Activated T-cell treated with anti-CD3 and anti-CD28 coated beads for 24 hours (primary cell): ENCODE measurements at regions not wholly inside any gene's neighbourhood (a gene's known extent, or its start where the extent isn't known, plus 50 kb on each side); places are given as distances from the start of the nearest gene placed in this dataset.
"Not testable (repeated sequence)": the region's sequence is repeated elsewhere in the genome, so short reads cannot be mapped to it uniquely, and the experiment has no call there.

Source experiments
- DNase-seq: peaks from one replicate; pipeline ENCODE4 v3.0.0-alpha.2; 2020; ENCODE audit warnings: low read depth

DNA sequence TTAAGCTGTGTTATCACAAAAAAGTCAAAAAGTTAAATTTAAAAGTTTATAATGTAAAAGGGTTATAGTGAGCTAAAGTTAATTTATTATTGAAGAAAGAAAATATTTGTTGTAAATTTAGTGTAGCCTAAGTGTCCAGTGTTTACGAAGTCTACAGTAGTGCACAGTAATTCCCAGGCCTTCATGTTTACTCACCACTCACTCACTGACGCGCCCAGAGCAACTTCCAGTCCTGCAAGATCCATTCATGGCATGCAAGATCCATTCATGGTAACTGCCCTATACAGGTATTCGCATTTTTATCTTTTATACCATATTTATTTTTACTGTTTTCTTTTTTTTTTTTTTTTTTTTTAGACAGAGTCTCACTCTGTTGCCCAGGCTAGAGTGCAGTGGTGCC is 69.5 kb downstream of the TPRA1 start:
- DNase-seq = no peak

GRCh38 chr3:127518456-127519081 is 72.0 kb downstream of the TPRA1 start:
- DNase-seq = no peak

GRCh38 chr3:127512256-127512655 is 78.3 kb downstream of the TPRA1 start:
- no peak for DNase-seq

- no peak for DNase-seq
Measured at GRCh38 chr3:127501177-127501576, 89.4 kb downstream of the TPRA1 start.

DNA sequence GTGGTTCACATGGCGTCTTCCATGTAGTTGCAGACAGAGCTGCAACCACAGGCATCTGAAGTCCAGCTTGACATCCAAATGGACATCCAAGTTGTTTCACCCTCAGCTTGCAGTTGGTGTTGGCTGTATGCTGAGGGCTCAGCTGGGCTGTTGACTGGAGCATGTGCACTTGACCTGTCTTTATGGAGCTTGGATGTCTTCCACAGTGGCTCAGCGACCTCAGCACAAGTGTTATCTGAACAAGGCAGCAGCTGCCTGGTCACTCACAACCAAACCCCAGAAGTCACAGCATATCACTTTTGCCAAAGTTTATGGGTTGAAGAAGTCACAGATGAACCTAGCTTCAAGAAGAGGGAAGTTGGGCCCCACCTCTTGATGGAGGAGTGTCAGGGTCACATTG is 92.9 kb downstream of the TPRA1 start:
- no peak for DNase-seq

DNA sequence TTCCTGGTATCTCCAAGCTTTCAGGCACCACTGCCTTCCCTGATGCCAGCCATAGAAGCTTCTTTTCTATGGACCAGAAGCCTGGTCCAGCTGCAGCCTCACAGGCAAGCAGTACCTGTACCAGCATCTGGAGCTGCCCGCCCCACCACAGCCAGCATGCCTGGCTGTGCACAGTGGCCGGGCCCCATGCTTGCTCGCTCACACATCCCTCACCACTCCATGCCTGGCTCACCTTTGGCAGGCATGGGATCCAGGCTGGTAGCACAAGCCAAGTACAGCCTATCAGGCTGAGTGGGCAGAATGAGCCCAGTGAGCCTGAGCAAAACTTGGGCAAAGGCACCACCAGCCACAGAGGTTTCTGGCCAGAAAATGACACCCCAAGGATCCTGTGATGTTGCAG is 93.4 kb downstream of the TPRA1 start:
- no peak for DNase-seq

GRCh38 chr3:127495821-127496655 is 94.5 kb downstream of the TPRA1 start:
- DNase-seq = no peak

GRCh38 chr3:127493924-127494646 is 96.4 kb downstream of the TPRA1 start:
- DNase-seq = no peak

GRCh38 chr3:127492426-127492825 is 98.1 kb downstream of the TPRA1 start:
- no peak for DNase-seq

GRCh38 chr3:127491909-127492308 is 98.6 kb downstream of the TPRA1 start:
- DNase-seq = no peak

GRCh38 chr3:127491323-127491722 is 99.2 kb downstream of the TPRA1 start:
- DNase-seq = no peak

GRCh38 chr3:127491024-127491305 is 99.6 kb downstream of the TPRA1 start:
- not testable (repeated sequence) for DNase-seq

DNA sequence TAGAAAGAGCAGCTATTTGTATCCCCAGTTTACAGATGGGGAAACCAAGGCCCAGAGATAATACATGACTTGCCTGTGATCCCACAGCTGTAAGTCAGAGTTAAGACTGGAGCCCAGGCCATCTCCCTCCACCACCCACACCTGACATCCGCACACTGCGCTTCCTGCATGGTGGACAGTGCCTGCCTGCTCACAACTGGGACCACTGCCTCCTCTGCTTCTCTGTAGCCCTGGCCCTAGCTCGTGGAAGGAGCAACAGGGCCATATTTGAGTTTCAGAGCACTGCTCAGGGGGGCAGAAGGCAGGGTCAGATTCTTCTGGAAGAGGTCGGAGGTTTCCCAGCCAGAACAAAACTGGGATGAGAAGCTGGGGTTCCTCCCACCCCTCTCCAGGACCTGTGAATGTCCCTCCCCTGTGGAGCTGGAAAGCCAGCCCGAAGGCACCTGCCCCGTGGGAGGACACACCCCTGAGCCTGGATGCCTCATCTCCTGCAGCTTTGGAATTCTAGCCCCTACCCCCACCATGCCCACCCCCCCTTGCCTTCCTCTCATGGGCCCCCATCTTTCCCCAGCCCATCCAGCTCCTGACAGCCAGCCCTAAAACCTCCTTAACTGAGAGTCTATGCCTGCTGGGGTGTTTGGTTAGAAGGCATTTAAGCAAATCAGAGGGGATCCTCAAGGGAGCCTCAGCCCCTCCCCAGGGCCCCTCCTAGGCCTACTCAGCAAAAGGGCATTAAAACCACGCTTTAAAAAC is 100.1 kb downstream of the TPRA1 start:
- DNase-seq = no peak

- DNase-seq = no peak
Measured at GRCh38 chr3:127489357-127489756, 101.2 kb downstream of the TPRA1 start.

- no peak for DNase-seq
Measured at GRCh38 chr3:127488740-127489139, 101.8 kb downstream of the TPRA1 start.

GRCh38 chr3:127488141-127488672 is 102.3 kb downstream of the TPRA1 start:
- DNase-seq = no peak

GRCh38 chr3:127487196-127487595 is 103.3 kb downstream of the TPRA1 start:
- DNase-seq = no peak

DNA sequence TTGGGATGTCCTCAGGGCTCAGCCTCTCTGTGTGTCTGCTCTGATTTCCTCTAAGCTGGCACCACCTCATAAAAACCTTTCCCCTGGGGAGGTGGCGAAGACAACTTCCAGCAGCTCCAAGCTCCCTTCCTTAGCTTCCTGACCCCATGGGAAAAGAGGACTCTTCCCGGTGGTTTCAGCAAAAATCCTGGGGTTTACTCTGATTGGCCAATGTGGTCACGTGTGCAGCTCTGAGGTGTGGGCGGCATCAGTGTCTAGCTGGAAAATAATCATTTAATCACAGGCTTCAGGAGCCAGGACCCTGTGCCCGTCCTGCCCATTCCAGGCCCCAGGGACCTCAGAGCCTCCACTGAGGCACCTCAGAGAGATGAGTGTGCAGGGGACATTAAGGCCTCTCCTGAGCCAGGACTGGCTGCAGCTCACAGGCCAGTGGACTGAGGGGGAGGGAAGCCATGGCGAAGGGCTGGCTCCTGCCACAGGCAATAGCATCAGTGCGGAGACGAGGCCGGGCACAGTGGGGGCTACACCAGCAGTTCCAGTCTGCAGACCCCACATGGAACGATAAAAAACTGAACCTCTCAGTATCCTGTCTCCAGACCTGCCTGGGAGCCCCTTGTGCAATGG is 104.1 kb downstream of the TPRA1 start:
- DNase-seq = no peak

DNA sequence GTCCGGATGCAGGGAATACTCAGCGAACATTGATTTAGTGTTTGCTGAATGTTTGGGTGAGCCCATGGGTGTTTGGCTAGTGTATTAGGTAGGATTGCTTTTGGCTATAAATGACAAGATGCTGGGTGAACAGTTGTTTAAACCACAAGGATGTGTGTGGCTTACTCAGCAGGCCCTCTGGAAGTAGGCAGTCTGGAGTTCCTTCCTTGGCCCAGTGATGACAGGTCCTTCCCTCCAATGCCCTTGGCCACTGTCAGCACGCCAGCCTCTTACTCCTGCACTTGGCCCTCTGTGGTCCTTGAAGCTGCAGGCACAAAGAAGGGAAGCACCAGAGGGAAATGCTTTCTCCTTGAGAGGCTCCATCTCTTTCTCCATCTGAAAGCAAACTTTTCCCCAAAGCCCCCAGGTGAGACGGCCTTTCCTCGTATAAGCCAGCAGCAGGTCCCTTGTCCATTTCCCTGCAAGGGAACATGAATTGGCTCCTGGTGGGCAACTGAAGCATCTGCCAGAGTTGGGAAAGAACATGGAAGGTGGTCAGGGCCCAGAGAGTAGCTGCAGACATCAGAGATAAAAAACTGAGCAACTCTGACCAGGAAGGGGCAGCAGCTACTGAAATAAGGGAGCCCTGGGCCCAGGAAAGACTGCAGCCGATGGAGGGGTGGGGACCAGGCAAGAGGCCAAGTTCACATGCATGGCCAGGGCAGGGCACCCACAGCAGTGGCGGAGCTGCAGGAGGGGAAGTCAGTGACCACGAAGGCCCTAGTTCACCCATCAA is 105.0 kb downstream of the TPRA1 start:
- no peak for DNase-seq

DNA sequence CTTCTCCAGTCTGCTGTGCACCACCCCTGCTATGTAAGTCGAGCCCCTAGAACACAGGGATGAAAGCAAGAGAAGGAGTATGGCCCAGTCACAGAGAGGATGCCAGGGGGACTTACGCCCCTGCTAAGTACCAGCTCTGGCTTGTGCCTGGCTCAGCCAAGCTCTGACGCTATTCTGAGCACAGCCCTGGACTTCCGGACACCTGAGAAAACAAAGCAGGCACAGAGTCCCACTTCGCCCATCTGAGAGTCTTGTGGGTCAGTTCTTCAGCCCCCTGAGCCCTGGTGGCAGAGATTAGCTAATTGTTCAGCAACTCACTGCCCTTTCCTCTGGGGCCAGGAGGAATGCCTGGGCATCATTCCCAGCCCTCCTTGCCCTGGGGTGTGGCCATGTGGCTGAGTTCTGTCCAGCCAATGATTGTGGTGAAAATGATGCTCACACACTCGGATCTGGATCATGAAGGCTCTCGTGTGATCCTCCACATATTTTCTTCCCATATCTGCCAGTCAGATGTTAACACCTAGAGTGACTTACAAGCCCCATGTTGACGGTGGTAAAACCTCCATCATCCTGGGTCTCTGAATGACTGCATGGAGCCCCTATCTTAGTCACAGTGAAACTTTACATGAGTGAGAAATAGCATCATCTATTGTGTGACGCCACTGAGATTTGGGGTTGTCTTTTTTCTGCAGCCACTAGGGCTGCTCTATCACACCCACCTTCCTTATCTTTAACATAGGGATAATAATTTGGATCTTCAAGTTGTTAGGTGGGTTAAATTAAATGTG is 105.7 kb downstream of the TPRA1 start:
- DNase-seq = no peak
